Glomerular endothelial cell (primary cell): ENCODE measurements at regions not wholly inside any gene's neighbourhood (a gene's known extent, or its start where the extent isn't known, plus 50 kb on each side); places are given as distances from the start of the nearest gene placed in this dataset.
"Not testable (repeated sequence)": the region's sequence is repeated elsewhere in the genome, so short reads cannot be mapped to it uniquely, and the experiment has no call there.

Source experiments
- DNase-seq: peaks from one replicate; pipeline ENCODE4 v3.0.0-alpha.2; 2011; ENCODE audit warnings: low read depth, low spot score; ENCODE audit errors: extremely low read depth

GRCh38 chr2:124967325-124967724 lies 942.2 kb downstream of the CNTNAP5 start:
- no peak for DNase-seq

GRCh38 chr2:124970030-124970429 lies 944.9 kb downstream of the CNTNAP5 start:
- no peak for DNase-seq

GRCh38 chr2:124973396-124973795 lies 948.3 kb downstream of the CNTNAP5 start:
- no peak for DNase-seq

GRCh38 chr2:124975224-124975623 lies 950.1 kb downstream of the CNTNAP5 start:
- DNase-seq: no peak

- DNase-seq: no peak
Observed at GRCh38 chr2:124975648-124976047, 950.6 kb downstream of the CNTNAP5 start.

GRCh38 chr2:124978597-124978996 lies 953.5 kb downstream of the CNTNAP5 start:
- DNase-seq: no peak

- DNase-seq: no peak
Observed at GRCh38 chr2:124983595-124983994, 958.5 kb downstream of the CNTNAP5 start.

- DNase-seq: no peak
Observed at GRCh38 chr2:124985270-124985669, 960.2 kb downstream of the CNTNAP5 start.

GRCh38 chr2:124986136-124986535 lies 961.0 kb downstream of the CNTNAP5 start:
- no peak for DNase-seq

GRCh38 chr2:124986870-124987269 lies 961.8 kb downstream of the CNTNAP5 start:
- not testable (repeated sequence) for DNase-seq

GRCh38 chr2:124987436-124987835 lies 962.3 kb downstream of the CNTNAP5 start:
- DNase-seq: not testable (repeated sequence)

- DNase-seq: no peak
Observed at GRCh38 chr2:124988111-124988510, 963.0 kb downstream of the CNTNAP5 start.

GRCh38 chr2:124988794-124989193 lies 963.7 kb downstream of the CNTNAP5 start:
- DNase-seq: no peak

GRCh38 chr2:124993809-124994208 lies 968.7 kb downstream of the CNTNAP5 start:
- no peak for DNase-seq

- no peak for DNase-seq
Observed at GRCh38 chr2:124995185-124995912, 970.3 kb downstream of the CNTNAP5 start.

GRCh38 chr2:124996406-124996805 lies 971.3 kb downstream of the CNTNAP5 start:
- no peak for DNase-seq

- no peak for DNase-seq
Observed at GRCh38 chr2:124999906-125000305, 974.8 kb downstream of the CNTNAP5 start.

- DNase-seq: no peak
Observed at GRCh38 chr2:125004106-125004800, 979.2 kb downstream of the CNTNAP5 start.

GRCh38 chr2:125006676-125007075 lies 981.6 kb downstream of the CNTNAP5 start:
- DNase-seq: no peak

GRCh38 chr2:125028721-125029120 lies 1003.6 kb downstream of the CNTNAP5 start:
- DNase-seq: not testable (repeated sequence)

- DNase-seq: no peak
Observed at GRCh38 chr2:125033871-125034270, 1008.8 kb downstream of the CNTNAP5 start.

- no peak for DNase-seq
Observed at GRCh38 chr2:125037135-125037653, 1012.1 kb downstream of the CNTNAP5 start.
